Gastroesophageal sphincter (tissue), 3 donors: ENCODE measurements at regions not wholly inside any gene's neighbourhood (a gene's known extent, or its start where the extent isn't known, plus 50 kb on each side); places are given as distances from the start of the nearest gene placed in this dataset.
A peak's percentile ranks its signal among the peaks of the same experiment; 100 is the strongest.

Source experiments
- EP300 ChIP-seq: sonication (generic); formaldehyde crosslinking; IDR thresholded peaks from one replicate; pipeline ENCODE4 v1.6.1; 2017; ENCODE audit warnings: antibody characterized with exemption, mild to moderate bottlenecking
- POLR2A ChIP-seq, 2 donors: fragments of 450-650 bp; IDR thresholded peaks; one replicate each; pipeline ENCODE4 v1.6.1; 2017; ENCODE audit warnings: antibody characterized with exemption in 2 of 2, mild to moderate bottlenecking in 2 of 2, moderate library complexity in 1 of 2
- POLR2AphosphoS5 ChIP-seq: sonication (generic); formaldehyde crosslinking; IDR thresholded peaks from one replicate; pipeline ENCODE4 v1.6.1; 2017; ENCODE audit warnings: antibody characterized with exemption
- TF ChIP-seq, protein P1 (sequence below), 4 experiments: fragments of 200-600 bp in 2 of 4; fragments of 450-650 bp in 2 of 4; sonication (generic) in 1 of 4; IDR thresholded peaks; one replicate each; pipeline ENCODE4 v1.5.1; 2017 to 2019; ENCODE audit warnings: antibody characterized with exemption in 4 of 4, mild to moderate bottlenecking in 2 of 4, moderate library complexity in 2 of 4

- no peak for TF ChIP-seq POLR2A (IDR thresholded peaks at IDR 0.05)
- TF ChIP-seq, protein P1, sequence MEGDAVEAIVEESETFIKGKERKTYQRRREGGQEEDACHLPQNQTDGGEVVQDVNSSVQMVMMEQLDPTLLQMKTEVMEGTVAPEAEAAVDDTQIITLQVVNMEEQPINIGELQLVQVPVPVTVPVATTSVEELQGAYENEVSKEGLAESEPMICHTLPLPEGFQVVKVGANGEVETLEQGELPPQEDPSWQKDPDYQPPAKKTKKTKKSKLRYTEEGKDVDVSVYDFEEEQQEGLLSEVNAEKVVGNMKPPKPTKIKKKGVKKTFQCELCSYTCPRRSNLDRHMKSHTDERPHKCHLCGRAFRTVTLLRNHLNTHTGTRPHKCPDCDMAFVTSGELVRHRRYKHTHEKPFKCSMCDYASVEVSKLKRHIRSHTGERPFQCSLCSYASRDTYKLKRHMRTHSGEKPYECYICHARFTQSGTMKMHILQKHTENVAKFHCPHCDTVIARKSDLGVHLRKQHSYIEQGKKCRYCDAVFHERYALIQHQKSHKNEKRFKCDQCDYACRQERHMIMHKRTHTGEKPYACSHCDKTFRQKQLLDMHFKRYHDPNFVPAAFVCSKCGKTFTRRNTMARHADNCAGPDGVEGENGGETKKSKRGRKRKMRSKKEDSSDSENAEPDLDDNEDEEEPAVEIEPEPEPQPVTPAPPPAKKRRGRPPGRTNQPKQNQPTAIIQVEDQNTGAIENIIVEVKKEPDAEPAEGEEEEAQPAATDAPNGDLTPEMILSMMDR (IDR thresholded peaks at IDR 0.05), result no peak
- peak; percentile 64 for TF ChIP-seq POLR2AphosphoS5
- TF ChIP-seq EP300, result no peak
Measured at GRCh38 chr10:88157981-88158465, 294.6 kb downstream of the PTEN start.
